DMS 273 treated with DMSO at 0.1 percent for 48 hours (cell line): ENCODE measurements at regions not wholly inside any gene's neighbourhood (a gene's known extent, or its start where the extent isn't known, plus 50 kb on each side); places are given as distances from the start of the nearest gene placed in this dataset.
"Not testable (repeated sequence)": the region's sequence is repeated elsewhere in the genome, so short reads cannot be mapped to it uniquely, and the experiment has no call there.

Experiments used
- DNase-seq: peaks from one replicate; lab custom pipeline; 2025; lab: John Stamatoyannopoulos, UW

GRCh38 chr6:169144356-169144755 lies 109.3 kb downstream of the THBS2 start:
- DNase-seq, result no peak

- DNase-seq, result no peak
These were observed 111.2 kb downstream of the THBS2 start for GRCh38 chr6:169142538-169142844.

GRCh38 chr6:169141671-169142537 lies 111.7 kb downstream of the THBS2 start:
- no peak for DNase-seq

GRCh38 chr6:169140986-169141495 lies 112.6 kb downstream of the THBS2 start:
- no peak for DNase-seq

GRCh38 chr6:169139179-169139971 lies 114.3 kb downstream of the THBS2 start:
- no peak for DNase-seq

GRCh38 chr6:169132352-169132940 lies 121.2 kb downstream of the THBS2 start:
- no peak for DNase-seq

- no peak for DNase-seq
These were observed 122.3 kb downstream of the THBS2 start for GRCh38 chr6:169131390-169131789.

- no peak for DNase-seq
These were observed 123.5 kb downstream of the THBS2 start for GRCh38 chr6:169130113-169130512.

- no peak for DNase-seq
These were observed 132.6 kb downstream of the THBS2 start for GRCh38 chr6:169121013-169121412.

GRCh38 chr6:169119669-169120068 lies 134.0 kb downstream of the THBS2 start:
- no peak for DNase-seq

GRCh38 chr6:169118346-169118830 lies 135.3 kb downstream of the THBS2 start:
- DNase-seq, result no peak

- no peak for DNase-seq
These were observed 136.0 kb downstream of the THBS2 start for GRCh38 chr6:169117663-169118062.

- no peak for DNase-seq
These were observed 138.0 kb downstream of the THBS2 start for GRCh38 chr6:169115632-169116031.

- not testable (repeated sequence) for DNase-seq
These were observed 139.0 kb downstream of the THBS2 start for GRCh38 chr6:169114632-169115031.

GRCh38 chr6:169112483-169113320 lies 140.9 kb downstream of the THBS2 start:
- DNase-seq, result no peak

- no peak for DNase-seq
These were observed 142.4 kb downstream of the THBS2 start for GRCh38 chr6:169111203-169111602.

GRCh38 chr6:169109411-169110220 lies 144.0 kb downstream of the THBS2 start:
- no peak for DNase-seq

- no peak for DNase-seq
These were observed 144.9 kb downstream of the THBS2 start for GRCh38 chr6:169108753-169109152.

- no peak for DNase-seq
These were observed 147.5 kb downstream of the THBS2 start for GRCh38 chr6:169106176-169106575.

- DNase-seq, result no peak
These were observed 151.7 kb downstream of the THBS2 start for GRCh38 chr6:169101981-169102380.
